Mesenchymal stem cell (in vitro differentiated cells and primary cell): ENCODE measurements at regions not wholly inside any gene's neighbourhood (a gene's known extent, or its start where the extent isn't known, plus 50 kb on each side); places are given as distances from the start of the nearest gene placed in this dataset.

Source experiments
- DNase-seq: peaks from one replicate; pipeline ENCODE4 v3.0.0-alpha.2; 2013
- H2AFZ ChIP-seq: one replicate; pipeline ENCODE4 v1.6.1; 2013; ENCODE audit warnings: low read depth, mild to moderate bottlenecking, control low read depth, inconsistent platforms, low read length, moderate library complexity
- H2AK5ac ChIP-seq: 2 replicates; pipeline ENCODE4 v1.6.1; 2013; ENCODE audit warnings: low read length, moderate library complexity, mild to moderate bottlenecking, inconsistent platforms; ENCODE audit not compliant: severe bottlenecking
- H2BK120ac ChIP-seq: one replicate; pipeline ENCODE4 v1.6.1; 2013; ENCODE audit warnings: low read depth, mild to moderate bottlenecking, inconsistent platforms, low read length, moderate library complexity
- H2BK12ac ChIP-seq, 2 experiments: one replicate each; pipeline ENCODE4 v1.6.1; 2013; ENCODE audit warnings: inconsistent platforms in 2 of 2, low read length in 2 of 2, mild to moderate bottlenecking in 2 of 2, moderate library complexity in 2 of 2, control low read depth in 1 of 2
- H2BK15ac ChIP-seq: one replicate; pipeline ENCODE4 v1.6.1; 2013; ENCODE audit warnings: mild to moderate bottlenecking, low read depth, inconsistent platforms; ENCODE audit not compliant: poor library complexity, severe bottlenecking
- H2BK5ac ChIP-seq: 2 replicates; pipeline ENCODE4 v1.6.1; 2013; ENCODE audit warnings: low read depth, mild to moderate bottlenecking, low read length, control low read depth, inconsistent platforms; ENCODE audit not compliant: poor library complexity, severe bottlenecking
- H3K14ac ChIP-seq, 2 experiments: one replicate each; pipeline ENCODE4 v1.6.1; 2013; ENCODE audit warnings: inconsistent platforms in 2 of 2, low read length in 2 of 2, control low read depth in 1 of 2, mild to moderate bottlenecking in 1 of 2, moderate library complexity in 1 of 2
- H3K18ac ChIP-seq, 2 experiments: one replicate each; pipeline ENCODE4 v1.6.1; 2013; ENCODE audit warnings: inconsistent platforms in 2 of 2, low read length in 2 of 2, control low read depth in 1 of 2, low read depth in 1 of 2, mild to moderate bottlenecking in 1 of 2
- H3K23ac ChIP-seq, 2 experiments: one replicate each; pipeline ENCODE4 v1.6.1; 2013; ENCODE audit warnings: inconsistent platforms in 2 of 2, low read length in 2 of 2, mild to moderate bottlenecking in 2 of 2, moderate library complexity in 2 of 2, control low read depth in 1 of 2
- H3K27ac ChIP-seq: 2 replicates; pipeline ENCODE4 v1.5.1; 2013; ENCODE audit warnings: mild to moderate bottlenecking, moderate library complexity, low read length, control low read depth, inconsistent platforms; ENCODE audit not compliant: poor library complexity, severe bottlenecking
- H3K27me3 ChIP-seq, 2 experiments: 2 replicates each; pipeline versions ENCODE4 v1.6.1 to v1.7.0; 2013; ENCODE audit warnings: low read length in 2 of 2, mild to moderate bottlenecking in 2 of 2, moderate library complexity in 2 of 2, control low read depth in 1 of 2, inconsistent platforms in 1 of 2; ENCODE audit not compliant: control insufficient read depth in 1 of 2, insufficient read depth in 1 of 2
- H3K36me3 ChIP-seq, 2 experiments: 2 replicates each; pipeline versions ENCODE4 v1.6.1 to v1.7.0; 2013; ENCODE audit warnings: low read length in 2 of 2, control low read depth in 1 of 2, inconsistent platforms in 1 of 2, low read depth in 1 of 2, mild to moderate bottlenecking in 1 of 2; ENCODE audit not compliant: insufficient read depth in 2 of 2, control insufficient read depth in 1 of 2
- H3K4ac ChIP-seq, 2 experiments: one replicate each; pipeline ENCODE4 v1.6.1; 2013; ENCODE audit warnings: inconsistent platforms in 2 of 2, low read length in 2 of 2, mild to moderate bottlenecking in 2 of 2, moderate library complexity in 2 of 2, control low read depth in 1 of 2, low read depth in 1 of 2
- H3K4me1 ChIP-seq: 2 replicates; pipeline ENCODE4 v1.6.1; 2013; ENCODE audit warnings: low read depth, low read length, control low read depth; ENCODE audit not compliant: control insufficient read depth, insufficient read depth
- H3K4me2 ChIP-seq: 2 replicates; pipeline ENCODE4 v1.6.1; 2013; ENCODE audit warnings: low read length, mild to moderate bottlenecking, inconsistent platforms; ENCODE audit not compliant: poor library complexity, severe bottlenecking
- H3K4me3 ChIP-seq, 2 experiments: 2 replicates each; pipeline versions ENCODE4 v1.5.1 to v1.7.0; 2013; ENCODE audit warnings: low read length in 2 of 2, mild to moderate bottlenecking in 2 of 2, control low read depth in 1 of 2, low read depth in 1 of 2; ENCODE audit not compliant: insufficient read depth in 1 of 2
- H3K79me1 ChIP-seq: replicated peaks from 2 replicates; pipeline ENCODE4 v1.6.1; 2013; ENCODE audit warnings: mild to moderate bottlenecking, control low read depth, low read length, inconsistent platforms; ENCODE audit not compliant: poor library complexity, severe bottlenecking
- H3K9ac ChIP-seq: 2 replicates; pipeline ENCODE4 v1.7.0; 2013; ENCODE audit warnings: mild to moderate bottlenecking, low read length, moderate library complexity
- H3K9me3 ChIP-seq: 2 replicates; pipeline ENCODE4 v1.7.0; 2013; ENCODE audit warnings: mild to moderate bottlenecking, low read length; ENCODE audit not compliant: control insufficient read depth
- H4K8ac ChIP-seq: one replicate; pipeline ENCODE4 v1.6.1; 2013; ENCODE audit warnings: inconsistent platforms, mild to moderate bottlenecking, low read length, moderate library complexity
- H4K91ac ChIP-seq: one replicate; pipeline ENCODE4 v1.6.1; 2013; ENCODE audit warnings: mild to moderate bottlenecking, low read length, inconsistent platforms
- WGBS: methylation state at CpG from one replicate; pipeline ENCODE4 v1.1.7; 2013; ENCODE audit warnings: mixed read lengths; 5-methylcytosine and 5-hydroxymethylcytosine counted together

- H3K9me3 ChIP-seq: no peaks in the 10 kb centered on the region
- no peak overlapping the region for H3K4me3 ChIP-seq
- H3K4me2 ChIP-seq: no peak overlapping the region
- DNase-seq: no peak
- H2BK12ac ChIP-seq: no peak overlapping the region
- H3K18ac ChIP-seq: no peak overlapping the region
- no peaks in the 10 kb centered on the region for H3K4me1 ChIP-seq
- no peak overlapping the region for H3K4ac ChIP-seq
- H2AK5ac ChIP-seq: no peak overlapping the region
- no peak overlapping the region for H3K23ac ChIP-seq
- no peak overlapping the region for H2BK120ac ChIP-seq
- H3K14ac ChIP-seq: no peak overlapping the region
- H3K36me3 ChIP-seq: no peaks in the 10 kb centered on the region
- H3K27ac ChIP-seq: no peak overlapping the region
- no peak overlapping the region for H2BK15ac ChIP-seq
- no peak overlapping the region for H4K8ac ChIP-seq
- H2AFZ ChIP-seq: no peak overlapping the region
- H3K27me3 ChIP-seq: no peaks in the 10 kb centered on the region
- no peak overlapping the region for H2BK5ac ChIP-seq
- no peak overlapping the region for H3K9ac ChIP-seq
- WGBS: 88% methylated on average over 3 of the region's 3 CpGs
- no peak overlapping the region for H4K91ac ChIP-seq
- H3K79me1 ChIP-seq: no peaks in the 10 kb centered on the region
Observed at GRCh38 chr2:59933948-59934347, 619.5 kb downstream of the BCL11A start.

DNA sequence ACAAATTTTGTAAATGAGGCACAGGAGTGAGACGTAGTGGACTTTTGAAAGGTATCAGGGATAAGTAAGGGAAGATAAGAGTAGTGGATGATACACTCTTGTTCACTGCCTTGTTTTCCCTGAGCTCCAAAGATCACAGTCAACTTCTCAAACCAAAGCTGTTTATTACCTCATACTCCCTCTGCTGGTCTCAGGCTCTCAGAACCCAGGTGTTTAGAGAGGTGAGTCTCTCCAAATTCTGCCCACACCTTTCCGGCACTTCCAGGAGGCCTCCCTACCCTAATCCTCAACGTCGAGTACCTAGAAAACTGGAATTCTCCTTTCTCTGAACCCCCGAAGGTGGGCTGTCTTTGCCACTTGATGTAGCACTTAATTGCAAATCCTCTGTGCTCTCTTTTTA, 621.1 kb downstream of the BCL11A start:
- no peak overlapping the region for H3K14ac ChIP-seq
- no peaks in the 10 kb centered on the region for H3K9me3 ChIP-seq
- no peak overlapping the region for H3K4ac ChIP-seq
- H3K4me3 ChIP-seq: no peak overlapping the region
- H3K79me1 ChIP-seq: no peaks in the 10 kb centered on the region
- no peak overlapping the region for H2BK5ac ChIP-seq
- no peaks in the 10 kb centered on the region for H3K27me3 ChIP-seq
- no peak overlapping the region for H3K9ac ChIP-seq
- H4K91ac ChIP-seq: no peak overlapping the region
- no peak overlapping the region for H3K23ac ChIP-seq
- WGBS: 85% methylated on average over 4 of the region's 5 CpGs
- no peak overlapping the region for H2BK120ac ChIP-seq
- H2BK12ac ChIP-seq: no peak overlapping the region
- no peak overlapping the region for H3K18ac ChIP-seq
- H4K8ac ChIP-seq: no peak overlapping the region
- no peaks in the 10 kb centered on the region for H3K4me1 ChIP-seq
- no peak overlapping the region for H2AFZ ChIP-seq
- H3K27ac ChIP-seq: no peak overlapping the region
- no peak overlapping the region for H2BK15ac ChIP-seq
- no peaks in the 10 kb centered on the region for H3K36me3 ChIP-seq
- H2AK5ac ChIP-seq: no peak overlapping the region
- no peak overlapping the region for H3K4me2 ChIP-seq
- no peak for DNase-seq

- 83% methylated on average over 4 of the region's 4 CpGs for WGBS
- Histone ChIP-seq H4K91ac (no peak overlapping the region), H3K4me1 (no peaks in the 10 kb centered on the region), H2BK5ac (no peak overlapping the region), H2BK15ac (no peak overlapping the region), H3K4ac (no peak overlapping the region), H3K9ac (no peak overlapping the region), H3K23ac (no peak overlapping the region), H3K79me1 (no peaks in the 10 kb centered on the region), H2AFZ (no peak overlapping the region), H4K8ac (no peak overlapping the region), H3K27ac (no peak overlapping the region), H3K14ac (no peak overlapping the region), H3K4me3 (no peak overlapping the region), H3K4me2 (no peak overlapping the region), H2AK5ac (no peak overlapping the region), H3K9me3 (no peaks in the 10 kb centered on the region), H3K36me3 (no peaks in the 10 kb centered on the region), H3K27me3 (no peaks in the 10 kb centered on the region), H2BK120ac (no peak overlapping the region), H3K18ac (no peak overlapping the region), H2BK12ac (no peak overlapping the region)
- no peak for DNase-seq
Observed at GRCh38 chr2:59930430-59930829, 623.0 kb downstream of the BCL11A start.

GRCh38 chr2:59926731-59927130, 626.7 kb downstream of the BCL11A start:
- Histone ChIP-seq H3K27ac (no peak overlapping the region), H2AFZ (no peak overlapping the region), H3K14ac (no peak overlapping the region), H3K27me3 (no peaks in the 10 kb centered on the region), H3K4me3 (no peak overlapping the region), H4K91ac (no peak overlapping the region), H3K79me1 (no peaks in the 10 kb centered on the region), H2AK5ac (no peak overlapping the region), H3K4me1 (no peaks in the 10 kb centered on the region), H3K9me3 (no peaks in the 10 kb centered on the region), H2BK120ac (no peak overlapping the region), H3K9ac (no peak overlapping the region), H3K4me2 (no peak overlapping the region), H2BK5ac (no peak overlapping the region), H2BK12ac (no peak overlapping the region), H3K23ac (no peak overlapping the region), H4K8ac (no peak overlapping the region), H3K18ac (no peak overlapping the region), H2BK15ac (no peak overlapping the region), H3K4ac (no peak overlapping the region), H3K36me3 (no peaks in the 10 kb centered on the region)
- no peak for DNase-seq
- WGBS: 95% methylated on average over 11 of the region's 13 CpGs
